ENCODE measurements at regions not wholly inside any gene's neighbourhood (a gene's known extent, or its start where the extent isn't known, plus 50 kb on each side); places are given as distances from the start of the nearest gene placed in this dataset.

GRCh38 chr7:14065286-14065685 is 75.8 kb upstream of the ETV1 start:
- H3K36me3 ChIP-seq (ENCODE audit: control insufficient read depth in 1 of 2, insufficient read depth in 2 of 2, low read length in 2 of 2): no peaks in the 10 kb centered on the region
- H3K9ac ChIP-seq (ENCODE audit: low read length): no peak overlapping the region
- no peak overlapping the region for H3K4me3 ChIP-seq (ENCODE audit: low read depth, low read length)
- H3K4me2 ChIP-seq (ENCODE audit: low read length): no peak overlapping the region
- no peak overlapping the region for H3K27ac ChIP-seq (ENCODE audit: low read depth, low read length)
- no peak for DNase-seq
- H3K79me1 ChIP-seq (ENCODE audit: low read length): no peaks in the 10 kb centered on the region
- WGBS (ENCODE audit: extremely low coverage, insufficient coverage, insufficient read length): no CpG with 5 or more reads among the region's 5 CpGs
- H3K27me3 ChIP-seq (ENCODE audit: insufficient read depth, low read length): no peaks in the 10 kb centered on the region
- no peaks in the 10 kb centered on the region for H3K9me3 ChIP-seq (ENCODE audit: insufficient read depth, low read depth, low read length)
- H3K14ac ChIP-seq (ENCODE audit: low read length): no peak overlapping the region
- no peak overlapping the region for H2AFZ ChIP-seq (ENCODE audit: insufficient read depth, low read length, poor library complexity)
- no peaks in the 10 kb centered on the region for H3K79me2 ChIP-seq (ENCODE audit: control insufficient read depth, insufficient read depth, low read length, poor library complexity)
- H4K91ac ChIP-seq (ENCODE audit: low read depth, low read length): no peak overlapping the region
- H2BK12ac ChIP-seq (ENCODE audit: low read length): no peak overlapping the region
- no peak overlapping the region for H4K8ac ChIP-seq (ENCODE audit: low read depth, low read length)
- H3K4me1 ChIP-seq (ENCODE audit: control insufficient read depth in 1 of 2, insufficient read depth in 2 of 2, low read length in 2 of 2): no peaks in the 10 kb centered on the region
- no peak overlapping the region for H3K18ac ChIP-seq (ENCODE audit: low read length)
- H3K4ac ChIP-seq (ENCODE audit: low read depth, low read length): no peak overlapping the region
- H3K23ac ChIP-seq (ENCODE audit: low read length): no peak overlapping the region
- H2AK5ac ChIP-seq (ENCODE audit: low read length): no peak overlapping the region
- no peak overlapping the region for H2BK5ac ChIP-seq (ENCODE audit: low read depth, low read length, poor library complexity)
- no peak overlapping the region for H2BK120ac ChIP-seq (ENCODE audit: insufficient read depth, low read length, poor library complexity)
- H4K12ac ChIP-seq (ENCODE audit: low read depth, low read length): no peak overlapping the region

GRCh38 chr7:14055813-14056212 is 66.3 kb upstream of the ETV1 start:
- H2BK12ac ChIP-seq (ENCODE audit: low read length): no peak overlapping the region
- H3K9ac ChIP-seq (ENCODE audit: low read length): no peak overlapping the region
- H4K12ac ChIP-seq (ENCODE audit: low read depth, low read length): no peak overlapping the region
- H2AK5ac ChIP-seq (ENCODE audit: low read length): no peak overlapping the region
- no peaks in the 10 kb centered on the region for H3K36me3 ChIP-seq (ENCODE audit: control insufficient read depth in 1 of 2, insufficient read depth in 2 of 2, low read length in 2 of 2)
- H2BK120ac ChIP-seq (ENCODE audit: insufficient read depth, low read length, poor library complexity): no peak overlapping the region
- H2BK5ac ChIP-seq (ENCODE audit: low read depth, low read length, poor library complexity): no peak overlapping the region
- H3K14ac ChIP-seq (ENCODE audit: low read length): no peak overlapping the region
- no peaks in the 10 kb centered on the region for H3K27me3 ChIP-seq (ENCODE audit: insufficient read depth, low read length)
- H3K79me2 ChIP-seq (ENCODE audit: control insufficient read depth, insufficient read depth, low read length, poor library complexity): no peaks in the 10 kb centered on the region
- H4K91ac ChIP-seq (ENCODE audit: low read depth, low read length): no peak overlapping the region
- no peak overlapping the region for H4K8ac ChIP-seq (ENCODE audit: low read depth, low read length)
- H3K23ac ChIP-seq (ENCODE audit: low read length): no peak overlapping the region
- no peaks in the 10 kb centered on the region for H3K9me3 ChIP-seq (ENCODE audit: insufficient read depth, low read depth, low read length)
- H3K79me1 ChIP-seq (ENCODE audit: low read length): no peaks in the 10 kb centered on the region
- H3K4me3 ChIP-seq (ENCODE audit: low read depth, low read length): no peak overlapping the region
- WGBS (ENCODE audit: extremely low coverage, insufficient coverage, insufficient read length): no CpG with 5 or more reads among the region's 4 CpGs
- H3K27ac ChIP-seq (ENCODE audit: low read depth, low read length): no peak overlapping the region
- no peak overlapping the region for H3K4me2 ChIP-seq (ENCODE audit: low read length)
- H3K4me1 ChIP-seq (ENCODE audit: control insufficient read depth in 1 of 2, insufficient read depth in 2 of 2, low read length in 2 of 2): no peaks in the 10 kb centered on the region
- H3K4ac ChIP-seq (ENCODE audit: low read depth, low read length): no peak overlapping the region
- DNase-seq: no peak
- H3K18ac ChIP-seq (ENCODE audit: low read length): no peak overlapping the region
- no peak overlapping the region for H2AFZ ChIP-seq (ENCODE audit: insufficient read depth, low read length, poor library complexity)

- Histone ChIP-seq H3K4ac (ENCODE audit: low read depth, low read length) (no peak overlapping the region), H4K8ac (ENCODE audit: low read depth, low read length) (no peak overlapping the region)
- WGBS (ENCODE audit: extremely low coverage, insufficient coverage, insufficient read length): no CpG with 5 or more reads among the region's 3 CpGs
Measured at GRCh38 chr7:14054125-14054524, 64.7 kb upstream of the ETV1 start.

GRCh38 chr7:14048889-14049288 is 59.4 kb upstream of the ETV1 start:
- Histone ChIP-seq H3K4me1 (ENCODE audit: control insufficient read depth in 1 of 2, insufficient read depth in 2 of 2, low read length in 2 of 2) (no peaks in the 10 kb centered on the region), H3K36me3 (ENCODE audit: control insufficient read depth in 1 of 2, insufficient read depth in 2 of 2, low read length in 2 of 2) (no peaks in the 10 kb centered on the region), H3K18ac (ENCODE audit: low read length) (no peak overlapping the region), H2AK5ac (ENCODE audit: low read length) (no peak overlapping the region), H3K79me2 (ENCODE audit: control insufficient read depth, insufficient read depth, low read length, poor library complexity) (no peaks in the 10 kb centered on the region), H4K12ac (ENCODE audit: low read depth, low read length) (no peak overlapping the region), H3K4me3 (ENCODE audit: low read depth, low read length) (no peak overlapping the region), H3K4ac (ENCODE audit: low read depth, low read length) (no peak overlapping the region), H2BK5ac (ENCODE audit: low read depth, low read length, poor library complexity) (no peak overlapping the region), H2BK12ac (ENCODE audit: low read length) (no peak overlapping the region), H2AFZ (ENCODE audit: insufficient read depth, low read length, poor library complexity) (no peak overlapping the region), H3K14ac (ENCODE audit: low read length) (no peak overlapping the region), H4K8ac (ENCODE audit: low read depth, low read length) (no peak overlapping the region), H3K9ac (ENCODE audit: low read length) (no peak overlapping the region), H2BK120ac (ENCODE audit: insufficient read depth, low read length, poor library complexity) (no peak overlapping the region), H3K27ac (ENCODE audit: low read depth, low read length) (no peak overlapping the region), H3K9me3 (ENCODE audit: insufficient read depth, low read depth, low read length) (no peaks in the 10 kb centered on the region), H4K91ac (ENCODE audit: low read depth, low read length) (no peak overlapping the region), H3K27me3 (ENCODE audit: insufficient read depth, low read length) (no peaks in the 10 kb centered on the region), H3K4me2 (ENCODE audit: low read length) (no peak overlapping the region), H3K23ac (ENCODE audit: low read length) (no peak overlapping the region), H3K79me1 (ENCODE audit: low read length) (no peaks in the 10 kb centered on the region)
- no peak for DNase-seq
- no CpG with 5 or more reads among the region's 2 CpGs for WGBS (ENCODE audit: extremely low coverage, insufficient coverage, insufficient read length)

More at GRCh38 chr7:14054125-14054524, 64.7 kb upstream of the ETV1 start:
- Histone ChIP-seq H3K18ac (ENCODE audit: low read length) (no peak overlapping the region), H2AFZ (ENCODE audit: insufficient read depth, low read length, poor library complexity) (no peak overlapping the region), H3K9me3 (ENCODE audit: insufficient read depth, low read depth, low read length) (no peaks in the 10 kb centered on the region), H3K79me2 (ENCODE audit: control insufficient read depth, insufficient read depth, low read length, poor library complexity) (no peaks in the 10 kb centered on the region), H3K36me3 (ENCODE audit: control insufficient read depth in 1 of 2, insufficient read depth in 2 of 2, low read length in 2 of 2) (no peaks in the 10 kb centered on the region), H3K23ac (ENCODE audit: low read length) (no peak overlapping the region), H3K27ac (ENCODE audit: low read depth, low read length) (no peak overlapping the region), H3K4me3 (ENCODE audit: low read depth, low read length) (no peak overlapping the region), H3K9ac (ENCODE audit: low read length) (no peak overlapping the region), H3K27me3 (ENCODE audit: insufficient read depth, low read length) (no peaks in the 10 kb centered on the region), H4K12ac (ENCODE audit: low read depth, low read length) (no peak overlapping the region), H3K14ac (ENCODE audit: low read length) (no peak overlapping the region), H3K79me1 (ENCODE audit: low read length) (no peaks in the 10 kb centered on the region), H3K4me1 (ENCODE audit: control insufficient read depth in 1 of 2, insufficient read depth in 2 of 2, low read length in 2 of 2) (no peaks in the 10 kb centered on the region), H2BK5ac (ENCODE audit: low read depth, low read length, poor library complexity) (no peak overlapping the region), H3K4me2 (ENCODE audit: low read length) (no peak overlapping the region), H2BK120ac (ENCODE audit: insufficient read depth, low read length, poor library complexity) (no peak overlapping the region), H4K91ac (ENCODE audit: low read depth, low read length) (no peak overlapping the region), H2BK12ac (ENCODE audit: low read length) (no peak overlapping the region), H2AK5ac (ENCODE audit: low read length) (no peak overlapping the region)
- DNase-seq: no peak
